Hindlimb muscle (tissue), 1 donor: ENCODE measurements at regions not wholly inside any gene's neighbourhood (a gene's known extent, or its start where the extent isn't known, plus 50 kb on each side); places are given as distances from the start of the nearest gene placed in this dataset.

Experiments used
- DNase-seq: peaks from one replicate; pipeline ENCODE4 v3.0.0-alpha.2; 2013

GRCh38 chr1:115577513-115577912 is 64.3 kb upstream of the VANGL1 start:
- no peak for DNase-seq

- no peak for DNase-seq
These were observed 66.1 kb upstream of the VANGL1 start for GRCh38 chr1:115575661-115576060.

- no peak for DNase-seq
These were observed 69.1 kb upstream of the VANGL1 start for GRCh38 chr1:115572710-115573109.

- no peak for DNase-seq
These were observed 74.3 kb upstream of the VANGL1 start for GRCh38 chr1:115567431-115567830.

GRCh38 chr1:115565791-115566190 is 76.0 kb upstream of the VANGL1 start:
- no peak for DNase-seq

GRCh38 chr1:115565353-115565752 is 76.4 kb upstream of the VANGL1 start:
- no peak for DNase-seq

- DNase-seq = no peak
These were observed 77.6 kb upstream of the VANGL1 start for GRCh38 chr1:115564201-115564600.

- DNase-seq = no peak
These were observed 81.7 kb upstream of the VANGL1 start for GRCh38 chr1:115560027-115560426.

- DNase-seq = no peak
These were observed 83.5 kb upstream of the VANGL1 start for GRCh38 chr1:115558275-115558674.

- DNase-seq = no peak
These were observed 84.1 kb upstream of the VANGL1 start for GRCh38 chr1:115557715-115558114.

GRCh38 chr1:115556236-115556635 is 85.5 kb upstream of the VANGL1 start:
- DNase-seq = no peak

- no peak for DNase-seq
These were observed 86.3 kb upstream of the VANGL1 start for GRCh38 chr1:115555446-115555845.

GRCh38 chr1:115547696-115548095 is 94.1 kb upstream of the VANGL1 start:
- DNase-seq = no peak

- no peak for DNase-seq
These were observed 94.9 kb upstream of the VANGL1 start for GRCh38 chr1:115546846-115547245.

- peak; percentile 38 for DNase-seq
These were observed 95.7 kb upstream of the VANGL1 start for GRCh38 chr1:115545791-115546733.

GRCh38 chr1:115545096-115545720 is 96.6 kb upstream of the VANGL1 start:
- no peak for DNase-seq

- DNase-seq = no peak
These were observed 97.6 kb upstream of the VANGL1 start for GRCh38 chr1:115544131-115544530.

GRCh38 chr1:115543247-115543646 is 98.5 kb upstream of the VANGL1 start:
- no peak for DNase-seq

- DNase-seq = no peak
These were observed 102.0 kb upstream of the VANGL1 start for GRCh38 chr1:115539736-115540135.

GRCh38 chr1:115539061-115539460 is 102.7 kb upstream of the VANGL1 start:
- DNase-seq = no peak

- DNase-seq = no peak
These were observed 103.2 kb upstream of the VANGL1 start for GRCh38 chr1:115538579-115538978.

- no peak for DNase-seq
These were observed 104.4 kb upstream of the VANGL1 start for GRCh38 chr1:115537415-115537814.

- DNase-seq = no peak
These were observed 105.4 kb upstream of the VANGL1 start for GRCh38 chr1:115536279-115536816.

GRCh38 chr1:115534106-115534505 is 107.7 kb upstream of the VANGL1 start:
- DNase-seq = no peak
